Activated B cell treated with CpG ODN at 0.5 μM for 24 hours (primary cell): ENCODE measurements at regions not wholly inside any gene's neighbourhood (a gene's known extent, or its start where the extent isn't known, plus 50 kb on each side); places are given as distances from the start of the nearest gene placed in this dataset.

Source experiments
- ATAC-seq: fragments of 200-7000 bp; cut with Tn5 transposase; one replicate; pipeline ENCODE4 v1.10.0; 2021; ENCODE audit warnings: low read depth, mild to moderate bottlenecking, moderate library complexity
- CTCF ChIA-PET: fragments of 350-600 bp; sonication (Branson Sonifier 250); formaldehyde crosslinking; loops from one replicate; lab custom pipeline; 2021; ENCODE audit warnings: antibody characterized with exemption; lab: Charles Lee
- POLR2A ChIA-PET: fragments of 350-600 bp; sonication (Branson Sonifier 250); formaldehyde crosslinking; loops from one replicate; lab custom pipeline; 2021; ENCODE audit warnings: antibody characterized with exemption; lab: Charles Lee
- DNase-seq: peaks from one replicate; pipeline ENCODE4 v3.0.0; 2022
- H3K27ac Mint-ChIP-seq: one replicate; pipeline ENCODE4 v1.8.0; 2020; ENCODE audit warnings: mixed read lengths
- H3K27me3 Mint-ChIP-seq: one replicate; pipeline ENCODE4 v1.8.0; 2021; ENCODE audit warnings: mixed read lengths
- H3K36me3 Mint-ChIP-seq: one replicate; pipeline ENCODE4 v1.8.0; 2021; ENCODE audit warnings: low read depth, mixed read lengths
- H3K4me1 Mint-ChIP-seq: one replicate; pipeline ENCODE4 v1.8.0; 2021; ENCODE audit warnings: mixed read lengths
- H3K4me3 Mint-ChIP-seq: one replicate; pipeline ENCODE4 v1.8.0; 2020; ENCODE audit warnings: mild to moderate bottlenecking, mixed read lengths
- H3K9me3 Mint-ChIP-seq: one replicate; pipeline ENCODE4 v1.8.0; 2020; ENCODE audit warnings: mixed read lengths
- intact Hi-C: fragments of 100-400 bp; cut with micrococcal nuclease; formaldehyde crosslinking; loops from one replicate; pipeline ENCODE4 v1.15.1; 2024
- TF ChIP-seq, protein P1 (sequence below): fragments of 200-600 bp; IDR thresholded peaks from one replicate; pipeline ENCODE4 v1.8.0; 2022; ENCODE audit warnings: antibody characterized with exemption, mild to moderate bottlenecking

DNA sequence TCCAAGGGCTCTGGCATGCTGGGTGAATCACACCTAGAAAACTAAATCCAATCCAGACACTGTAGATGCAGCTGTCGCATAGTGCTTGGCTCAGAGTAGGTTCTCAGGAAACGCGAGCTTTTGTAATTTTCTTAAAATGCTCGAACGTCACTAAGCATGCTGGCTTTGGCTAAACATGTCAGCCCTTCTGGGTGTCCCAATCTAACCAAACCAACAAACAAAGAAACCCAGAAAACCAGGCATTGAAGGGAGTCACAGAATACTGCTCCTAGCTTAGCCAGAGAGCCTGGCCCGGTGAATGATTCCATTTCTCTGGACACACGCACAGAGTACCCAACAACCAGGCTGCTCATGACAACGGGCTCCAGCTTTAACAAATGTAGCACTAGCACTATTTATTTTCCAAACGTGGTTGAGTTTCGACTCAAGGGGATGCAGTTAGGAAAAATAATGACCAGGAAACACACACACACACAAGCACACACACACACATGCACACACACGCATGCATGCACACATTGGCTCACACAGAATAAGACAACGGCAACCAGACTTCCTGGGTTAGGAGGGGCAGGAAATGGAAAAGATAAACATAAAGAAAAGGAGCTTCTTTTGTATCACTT is 492.6 kb downstream of the MIAT start:
- CTCF ChIA-PET, result no interaction called here
- TF ChIP-seq, protein P1, sequence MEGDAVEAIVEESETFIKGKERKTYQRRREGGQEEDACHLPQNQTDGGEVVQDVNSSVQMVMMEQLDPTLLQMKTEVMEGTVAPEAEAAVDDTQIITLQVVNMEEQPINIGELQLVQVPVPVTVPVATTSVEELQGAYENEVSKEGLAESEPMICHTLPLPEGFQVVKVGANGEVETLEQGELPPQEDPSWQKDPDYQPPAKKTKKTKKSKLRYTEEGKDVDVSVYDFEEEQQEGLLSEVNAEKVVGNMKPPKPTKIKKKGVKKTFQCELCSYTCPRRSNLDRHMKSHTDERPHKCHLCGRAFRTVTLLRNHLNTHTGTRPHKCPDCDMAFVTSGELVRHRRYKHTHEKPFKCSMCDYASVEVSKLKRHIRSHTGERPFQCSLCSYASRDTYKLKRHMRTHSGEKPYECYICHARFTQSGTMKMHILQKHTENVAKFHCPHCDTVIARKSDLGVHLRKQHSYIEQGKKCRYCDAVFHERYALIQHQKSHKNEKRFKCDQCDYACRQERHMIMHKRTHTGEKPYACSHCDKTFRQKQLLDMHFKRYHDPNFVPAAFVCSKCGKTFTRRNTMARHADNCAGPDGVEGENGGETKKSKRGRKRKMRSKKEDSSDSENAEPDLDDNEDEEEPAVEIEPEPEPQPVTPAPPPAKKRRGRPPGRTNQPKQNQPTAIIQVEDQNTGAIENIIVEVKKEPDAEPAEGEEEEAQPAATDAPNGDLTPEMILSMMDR, result no peak
- peaks cover 12% of the 10 kb centered on the region for H3K27me3 Mint-ChIP-seq
- H3K4me1 Mint-ChIP-seq, result no peaks in the 10 kb centered on the region
- intact Hi-C loops, result no loop called here
- no peak for ATAC-seq
- H3K27ac Mint-ChIP-seq, result no peak overlapping the region
- POLR2A ChIA-PET, result no interaction called here
- no peak for DNase-seq
- no peaks in the 10 kb centered on the region for H3K36me3 Mint-ChIP-seq
- H3K9me3 Mint-ChIP-seq, result peaks cover 12% of the 10 kb centered on the region
- H3K4me3 Mint-ChIP-seq, result no peak overlapping the region

- peaks cover 12% of the 10 kb centered on the region for H3K9me3 Mint-ChIP-seq
- no peak for DNase-seq
- intact Hi-C loops, result no loop called here
- CTCF ChIA-PET, result no interaction called here
- no peaks in the 10 kb centered on the region for H3K36me3 Mint-ChIP-seq
- no peak overlapping the region for H3K4me3 Mint-ChIP-seq
- ATAC-seq, result no peak
- no peaks in the 10 kb centered on the region for H3K4me1 Mint-ChIP-seq
- POLR2A ChIA-PET, result no interaction called here
- TF ChIP-seq, protein P1, result no peak
- no peak overlapping the region for H3K27ac Mint-ChIP-seq
- H3K27me3 Mint-ChIP-seq, result peaks cover 12% of the 10 kb centered on the region
Observed at GRCh38 chr22:27150544-27150941, 493.2 kb downstream of the MIAT start.

- ATAC-seq (no peak), DNase-seq (no peak)
- Mint-ChIP-seq H3K4me3 (no peak overlapping the region), H3K36me3 (no peaks in the 10 kb centered on the region), H3K27ac (no peak overlapping the region), H3K27me3 (peaks cover 12% of the 10 kb centered on the region), H3K9me3 (peaks cover 12% of the 10 kb centered on the region), H3K4me1 (no peaks in the 10 kb centered on the region)
- intact Hi-C loops, result no loop called here
- TF ChIP-seq, protein P1, result no peak
- ChIA-PET POLR2A (no interaction called here), CTCF (no interaction called here)
Observed at GRCh38 chr22:27151407-27151806, 494.0 kb downstream of the MIAT start.

DNA sequence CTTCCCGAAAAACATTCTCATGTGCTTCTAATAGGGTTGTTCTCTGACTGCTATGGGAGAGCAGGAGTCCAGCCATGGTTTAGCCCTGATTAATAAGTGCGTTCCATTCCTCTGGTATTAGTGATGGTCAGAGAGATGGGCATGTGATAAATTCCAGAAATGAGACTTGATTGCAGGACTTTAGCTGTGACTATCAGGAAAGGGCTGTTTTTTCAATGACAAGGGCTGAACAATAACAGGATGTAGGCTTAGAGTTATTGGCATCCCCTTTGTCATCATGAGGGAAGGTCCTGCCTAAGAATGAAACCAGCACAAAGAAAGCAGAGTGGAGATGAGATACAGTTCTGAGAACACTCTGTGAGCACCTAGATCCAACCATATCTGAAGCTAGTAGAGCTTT is 494.6 kb downstream of the MIAT start:
- peaks cover 12% of the 10 kb centered on the region for H3K9me3 Mint-ChIP-seq
- DNase-seq, result no peak
- peaks cover 14% of the 10 kb centered on the region for H3K27me3 Mint-ChIP-seq
- ChIA-PET CTCF (no interaction called here), POLR2A (no interaction called here)
- H3K27ac Mint-ChIP-seq, result no peak overlapping the region
- TF ChIP-seq, protein P1, result no peak
- H3K36me3 Mint-ChIP-seq, result no peaks in the 10 kb centered on the region
- intact Hi-C loops, result no loop called here
- H3K4me3 Mint-ChIP-seq, result no peak overlapping the region
- ATAC-seq, result no peak
- no peaks in the 10 kb centered on the region for H3K4me1 Mint-ChIP-seq

DNA sequence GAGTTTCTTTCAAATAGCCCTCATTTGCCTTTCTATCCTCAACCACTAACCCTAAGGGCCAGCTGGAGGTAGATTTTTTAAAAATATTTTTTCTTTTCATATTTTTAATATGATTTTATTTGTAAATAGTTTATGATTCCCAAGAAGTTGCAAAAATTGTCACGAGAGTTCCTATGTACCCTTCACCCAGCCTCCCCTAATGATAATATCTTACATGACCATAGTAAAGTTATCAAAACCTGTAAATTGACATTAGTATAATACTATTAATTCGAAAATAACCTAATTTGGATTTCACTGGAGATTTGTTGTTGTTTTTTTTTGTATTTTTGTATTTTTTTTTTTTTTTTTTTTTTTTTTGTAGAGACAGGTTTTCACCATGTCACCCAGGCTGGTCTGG is 495.5 kb downstream of the MIAT start:
- TF ChIP-seq, protein P1, result no peak
- Mint-ChIP-seq H3K9me3 (peaks cover 12% of the 10 kb centered on the region), H3K4me1 (no peaks in the 10 kb centered on the region), H3K4me3 (no peak overlapping the region), H3K27me3 (peaks cover 15% of the 10 kb centered on the region), H3K27ac (no peak overlapping the region), H3K36me3 (no peaks in the 10 kb centered on the region)
- ATAC-seq (no peak), DNase-seq (no peak)
- ChIA-PET POLR2A (no interaction called here), CTCF (no interaction called here)
- intact Hi-C loops, result no loop called here
